Activated CD8-positive, alpha-beta T cell treated with anti-CD3 and anti-CD28 coated beads for 36 hours (primary cell): ENCODE measurements at regions not wholly inside any gene's neighbourhood (a gene's known extent, or its start where the extent isn't known, plus 50 kb on each side); places are given as distances from the start of the nearest gene placed in this dataset.

Experiments
- ATAC-seq: fragments of 200-7000 bp; cut with Tn5 transposase; one replicate; pipeline ENCODE4 v1.10.0; 2021; ENCODE audit warnings: mild to moderate bottlenecking, moderate library complexity
- CTCF ChIA-PET: fragments of 350-600 bp; sonication (Branson Sonifier 250); formaldehyde crosslinking; loops from one replicate; lab custom pipeline; 2021; ENCODE audit warnings: antibody characterized with exemption; lab: Charles Lee
- POLR2A ChIA-PET: fragments of 350-600 bp; sonication (Branson Sonifier 250); formaldehyde crosslinking; loops from one replicate; lab custom pipeline; 2021; ENCODE audit warnings: antibody characterized with exemption; lab: Charles Lee
- DNase-seq: peaks from one replicate; pipeline ENCODE4 v3.0.0-alpha.2; 2020
- H3K27ac Mint-ChIP-seq: one replicate; pipeline ENCODE4 v1.8.0; 2021; ENCODE audit warnings: mild to moderate bottlenecking, mixed read lengths
- H3K27me3 Mint-ChIP-seq: one replicate; pipeline ENCODE4 v1.8.0; 2021; ENCODE audit warnings: mixed read lengths
- H3K36me3 Mint-ChIP-seq: one replicate; pipeline ENCODE4 v1.8.0; 2021; ENCODE audit warnings: low read depth, mixed read lengths
- H3K4me1 Mint-ChIP-seq: one replicate; pipeline ENCODE4 v1.8.0; 2021; ENCODE audit warnings: low read depth, mixed read lengths
- H3K4me3 Mint-ChIP-seq: one replicate; pipeline ENCODE4 v1.8.0; 2021; ENCODE audit warnings: mild to moderate bottlenecking, moderate library complexity, mixed read lengths
- H3K9me3 Mint-ChIP-seq: one replicate; pipeline ENCODE4 v1.8.0; 2021; ENCODE audit warnings: mixed read lengths
- CTCF ChIP-seq: fragments of 200-600 bp; IDR thresholded peaks from one replicate; pipeline ENCODE4 v1.8.0; 2022; ENCODE audit warnings: antibody characterized with exemption, mild to moderate bottlenecking
- intact Hi-C: fragments of 100-400 bp; cut with micrococcal nuclease; formaldehyde crosslinking; loops from one replicate; pipeline ENCODE4 v1.10.0; 2022

- intact Hi-C loops, result no loop called here
- H3K4me3 Mint-ChIP-seq, result no peak overlapping the region
- ChIA-PET POLR2A (no interaction called here), CTCF (no interaction called here)
- H3K4me1 Mint-ChIP-seq, result no peaks in the 10 kb centered on the region
- peaks cover 1% of the 10 kb centered on the region for H3K36me3 Mint-ChIP-seq
- H3K27me3 Mint-ChIP-seq, result peaks cover 6% of the 10 kb centered on the region
- ATAC-seq (no peak), DNase-seq (no peak)
- no peak overlapping the region for H3K27ac Mint-ChIP-seq
- TF ChIP-seq CTCF, result no peak
- peaks cover 19% of the 10 kb centered on the region for H3K9me3 Mint-ChIP-seq
Measured at GRCh38 chr21:41578083-41578482, 70.1 kb upstream of the TMPRSS2 start.

GRCh38 chr21:41576013-41576615 is 68.2 kb upstream of the TMPRSS2 start:
- DNase-seq, result no peak
- POLR2A ChIA-PET, result interaction anchor here (0.6 to 1.5 kb wide), 2 partner anchors 11 to 135 kb away, joined by 3 read pairs; no protein-coding TSS in a partner anchor
- Mint-ChIP-seq H3K9me3 (peaks cover 27% of the 10 kb centered on the region), H3K27ac (no peak overlapping the region), H3K36me3 (peaks cover 1% of the 10 kb centered on the region), H3K4me3 (no peak overlapping the region), H3K27me3 (peaks cover 6% of the 10 kb centered on the region), H3K4me1 (no peaks in the 10 kb centered on the region)
- CTCF ChIA-PET, result no interaction called here
- intact Hi-C loops, result no loop called here
- no peak for TF ChIP-seq CTCF
- no peak for ATAC-seq

- peaks cover 25% of the 10 kb centered on the region for H3K9me3 Mint-ChIP-seq
- DNase-seq (no peak), ATAC-seq (no peak)
- ChIA-PET POLR2A (interaction anchor here (0.7 kb wide), 1 partner anchor 181 kb away, joined by 5 read pairs; no protein-coding TSS in a partner anchor), CTCF (no interaction called here)
- H3K27ac Mint-ChIP-seq, result no peak overlapping the region
- H3K27me3 Mint-ChIP-seq, result peaks cover 6% of the 10 kb centered on the region
- TF ChIP-seq CTCF, result no peak
- H3K4me3 Mint-ChIP-seq, result no peak overlapping the region
- H3K36me3 Mint-ChIP-seq, result peaks cover 1% of the 10 kb centered on the region
- intact Hi-C loops, result no loop called here
- H3K4me1 Mint-ChIP-seq, result no peaks in the 10 kb centered on the region
Measured at GRCh38 chr21:41573902-41574690, 66.1 kb upstream of the TMPRSS2 start.

GRCh38 chr21:41571938-41572510 is 64.1 kb upstream of the TMPRSS2 start:
- TF ChIP-seq CTCF, result no peak
- Mint-ChIP-seq H3K27ac (no peak overlapping the region), H3K4me3 (no peak overlapping the region), H3K4me1 (no peaks in the 10 kb centered on the region), H3K9me3 (peaks cover 12% of the 10 kb centered on the region), H3K36me3 (no peaks in the 10 kb centered on the region), H3K27me3 (peaks cover 4% of the 10 kb centered on the region)
- DNase-seq (no peak), ATAC-seq (no peak)
- CTCF ChIA-PET, result no interaction called here
- POLR2A ChIA-PET, result no interaction called here
- intact Hi-C loops, result no loop called here

- DNase-seq (no peak), ATAC-seq (no peak)
- no peak overlapping the region for H3K27ac Mint-ChIP-seq
- no peaks in the 10 kb centered on the region for H3K36me3 Mint-ChIP-seq
- TF ChIP-seq CTCF, result no peak
- no peaks in the 10 kb centered on the region for H3K4me1 Mint-ChIP-seq
- no peak overlapping the region for H3K4me3 Mint-ChIP-seq
- intact Hi-C loops, result no loop called here
- ChIA-PET CTCF (no interaction called here), POLR2A (no interaction called here)
- peaks cover 9% of the 10 kb centered on the region for H3K27me3 Mint-ChIP-seq
- peaks cover 12% of the 10 kb centered on the region for H3K9me3 Mint-ChIP-seq
Measured at GRCh38 chr21:41570791-41571355, 62.9 kb upstream of the TMPRSS2 start.
